ENCODE measurements at regions not wholly inside any gene's neighbourhood (a gene's known extent, or its start where the extent isn't known, plus 50 kb on each side); places are given as distances from the start of the nearest gene placed in this dataset.

DNA sequence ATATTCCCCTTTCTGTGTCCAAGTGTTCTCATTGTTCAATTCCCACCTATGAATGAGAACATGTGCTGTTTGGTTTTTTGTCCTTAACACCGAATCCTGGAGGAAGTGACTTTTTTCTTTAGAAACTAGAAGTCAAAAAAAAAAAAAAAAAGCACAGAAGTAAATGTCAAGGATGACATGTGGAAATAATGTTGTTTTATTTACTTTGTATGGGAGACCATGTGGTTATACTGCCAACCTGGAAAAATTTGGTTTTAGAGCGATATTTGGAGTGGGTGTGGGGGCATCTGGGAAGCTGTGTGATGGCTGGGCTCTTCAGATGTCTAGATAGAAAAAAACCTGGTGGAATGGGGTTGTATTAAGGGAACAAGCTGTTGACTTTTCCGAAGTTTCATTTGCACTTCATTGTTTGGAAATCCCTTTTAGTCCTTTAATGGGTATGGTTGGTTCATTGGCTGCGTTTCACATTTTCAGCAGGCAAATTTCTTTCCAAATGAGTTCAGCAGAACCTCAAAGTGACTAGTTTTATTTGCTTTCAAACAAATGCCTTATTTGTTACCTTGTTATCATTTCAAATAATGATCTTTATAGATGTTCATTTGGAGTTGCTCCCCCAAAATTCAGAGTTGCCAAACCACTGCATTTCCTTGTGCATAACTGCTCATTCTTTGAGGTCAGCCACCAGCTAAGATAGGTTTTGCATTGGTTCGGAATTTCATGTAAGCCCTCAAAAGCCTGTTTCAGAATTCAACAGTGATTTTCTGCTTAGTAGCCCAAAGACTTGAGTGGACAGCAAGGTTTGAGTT lies 508.2 kb downstream of the METTL15 start:
- DNase-seq (ENCODE audit: low spot score), result no peak

DNA sequence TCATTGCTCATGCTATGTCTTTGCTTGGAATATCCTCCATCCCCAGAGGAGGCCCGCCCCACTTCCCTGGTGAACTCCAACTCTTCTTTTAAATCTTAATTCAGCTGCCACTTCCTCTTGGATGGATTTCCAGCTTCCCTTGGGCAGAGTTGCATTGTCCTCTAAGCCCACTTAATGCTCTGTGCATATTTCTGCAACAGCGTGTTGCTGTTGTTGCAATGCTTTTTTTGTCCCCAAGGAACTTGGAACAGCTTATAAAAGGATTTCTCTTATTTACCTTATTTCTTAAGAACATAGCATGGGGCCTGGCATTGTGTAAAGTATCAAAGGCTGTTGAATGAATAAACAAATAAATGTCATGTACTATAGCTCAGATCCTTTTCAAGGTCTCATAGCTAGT lies 507.4 kb downstream of the METTL15 start:
- no peak for DNase-seq (ENCODE audit: low spot score)

DNA sequence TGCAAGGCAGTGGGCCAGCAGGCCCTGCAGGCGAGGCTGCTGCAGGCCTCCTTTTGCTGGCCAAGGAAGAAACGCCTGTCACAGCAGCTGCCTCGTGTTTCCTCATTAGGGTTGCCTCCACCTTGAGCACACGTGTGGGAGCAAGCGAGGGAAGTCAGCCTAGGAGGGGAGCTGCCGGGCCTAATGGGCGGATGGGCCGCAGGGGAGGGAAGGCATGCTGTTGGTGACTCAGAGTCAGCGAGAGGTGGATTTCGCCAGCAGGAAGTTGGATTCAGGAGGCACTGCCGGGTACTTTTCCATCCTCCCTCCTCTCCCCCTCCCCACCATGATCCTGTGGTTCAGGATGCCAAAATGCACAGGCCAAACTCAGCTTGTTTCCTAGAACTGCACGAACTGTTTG lies 498.7 kb downstream of the METTL15 start:
- no peak for DNase-seq (ENCODE audit: low spot score)

DNA sequence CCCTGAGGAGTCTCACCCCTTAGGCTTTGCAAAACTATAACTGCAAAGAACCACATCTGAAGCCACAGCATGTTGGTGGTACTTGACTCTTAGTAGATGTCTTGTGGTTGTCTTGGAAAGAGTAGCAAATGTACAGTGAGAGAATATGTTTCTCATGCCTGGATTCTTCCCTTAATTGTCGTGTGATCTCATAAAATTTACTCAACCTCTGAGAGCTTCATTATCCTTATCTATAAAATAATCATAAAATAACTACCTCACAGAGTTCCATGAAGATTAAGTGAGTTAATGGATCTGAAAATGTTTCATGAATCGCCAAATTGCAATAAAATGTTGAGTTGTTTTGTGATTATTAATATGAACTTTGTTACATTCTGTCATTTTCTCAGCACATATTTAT lies 491.5 kb downstream of the METTL15 start:
- no peak for DNase-seq (ENCODE audit: low spot score)

DNA sequence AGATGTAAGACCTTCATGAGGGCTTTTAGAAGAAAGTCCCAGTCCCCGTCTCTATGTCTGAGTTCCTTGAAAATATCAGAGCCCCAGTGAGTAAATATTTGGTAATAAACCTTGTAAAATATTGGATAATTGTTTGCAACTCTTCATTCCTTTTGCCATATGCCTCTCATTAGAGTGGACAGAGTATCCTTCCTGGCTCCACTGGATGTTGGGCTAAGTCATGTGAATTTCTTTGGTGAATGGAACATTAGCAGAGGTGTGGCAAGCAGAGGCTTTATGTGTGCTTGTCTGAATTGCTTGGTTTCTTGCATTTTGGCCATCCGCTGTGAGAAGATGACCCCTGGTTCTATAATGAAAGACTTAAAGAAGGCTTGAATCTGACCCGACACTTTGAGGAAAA lies 490.3 kb downstream of the METTL15 start:
- no peak for DNase-seq (ENCODE audit: low spot score)

DNA sequence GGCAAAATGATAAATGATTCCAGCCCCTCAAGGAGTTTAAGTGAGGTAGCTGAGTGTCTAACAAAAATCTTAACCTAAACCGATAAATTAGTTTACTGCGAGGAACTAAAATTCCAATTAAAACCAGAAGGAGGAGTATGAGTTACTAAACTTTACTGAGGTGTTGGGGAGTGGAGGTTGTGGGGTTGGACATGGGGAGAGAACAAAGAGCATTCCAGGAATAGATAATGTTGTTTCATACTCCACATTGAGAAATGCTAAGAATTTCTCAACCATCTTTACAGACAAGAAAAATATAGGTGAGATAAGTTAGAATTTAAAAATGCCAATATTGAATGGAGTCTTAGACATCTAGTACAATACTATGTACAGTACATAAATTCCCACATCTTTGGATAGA lies 488.6 kb downstream of the METTL15 start:
- no peak for DNase-seq (ENCODE audit: low spot score)

DNA sequence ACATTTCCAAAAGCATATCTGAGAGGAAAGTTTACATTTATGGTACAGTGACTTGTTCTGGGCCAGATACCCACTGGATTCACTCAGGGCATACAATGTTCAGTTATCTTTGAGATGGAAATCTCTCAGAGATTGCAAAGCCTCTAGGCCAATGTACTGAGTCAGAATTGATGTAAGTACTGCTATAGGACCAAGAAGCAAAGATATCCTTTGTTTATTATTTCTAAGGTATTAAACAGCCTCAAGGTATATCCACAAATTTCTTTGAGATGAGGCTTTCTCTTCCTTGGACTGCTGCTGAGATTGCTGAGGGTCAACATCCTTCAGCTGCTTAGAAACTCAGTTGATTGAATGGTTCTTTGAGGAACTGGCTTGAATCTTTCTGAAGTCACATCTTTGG lies 484.0 kb downstream of the METTL15 start:
- DNase-seq (ENCODE audit: low spot score), result no peak

DNA sequence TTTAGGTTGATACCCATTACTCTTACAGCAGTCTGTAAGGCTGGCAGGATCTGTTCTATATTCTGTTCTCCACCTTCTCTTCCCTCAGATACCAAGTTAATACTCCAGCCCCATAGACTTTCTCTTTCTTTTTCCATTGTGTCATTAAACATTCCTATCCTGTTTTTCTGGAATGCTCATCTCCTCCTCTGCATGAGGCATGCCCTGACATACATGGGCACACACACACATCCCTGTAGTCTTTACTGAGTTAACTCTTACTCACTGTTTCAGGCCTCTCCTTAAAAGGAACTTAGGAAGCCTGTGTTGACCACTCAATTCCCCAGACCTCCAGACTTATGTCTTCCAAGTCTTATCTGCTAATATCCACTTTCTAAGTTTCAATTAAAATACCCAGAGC lies 476.8 kb downstream of the METTL15 start:
- DNase-seq (ENCODE audit: low spot score), result peak; percentile 19

DNA sequence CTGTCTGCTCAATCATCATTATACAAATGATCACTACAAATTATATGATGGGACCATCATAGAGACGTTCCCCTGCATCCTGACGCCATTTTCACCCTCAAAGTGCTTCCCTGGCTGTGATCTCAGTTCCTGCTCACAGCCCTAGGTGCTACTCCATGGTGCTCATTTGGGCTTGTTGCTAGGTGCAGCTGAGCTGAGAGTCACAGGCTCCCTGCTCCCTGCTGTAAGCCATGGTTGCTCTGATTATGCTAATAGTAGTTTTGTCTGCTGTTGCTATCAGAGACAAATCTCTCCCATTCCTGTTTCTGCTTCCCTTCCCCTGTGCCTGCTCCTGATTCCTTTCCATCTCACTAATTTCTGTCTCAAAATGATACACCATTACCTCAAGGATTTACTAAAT lies 474.3 kb downstream of the METTL15 start:
- DNase-seq (ENCODE audit: low spot score), result no peak

DNA sequence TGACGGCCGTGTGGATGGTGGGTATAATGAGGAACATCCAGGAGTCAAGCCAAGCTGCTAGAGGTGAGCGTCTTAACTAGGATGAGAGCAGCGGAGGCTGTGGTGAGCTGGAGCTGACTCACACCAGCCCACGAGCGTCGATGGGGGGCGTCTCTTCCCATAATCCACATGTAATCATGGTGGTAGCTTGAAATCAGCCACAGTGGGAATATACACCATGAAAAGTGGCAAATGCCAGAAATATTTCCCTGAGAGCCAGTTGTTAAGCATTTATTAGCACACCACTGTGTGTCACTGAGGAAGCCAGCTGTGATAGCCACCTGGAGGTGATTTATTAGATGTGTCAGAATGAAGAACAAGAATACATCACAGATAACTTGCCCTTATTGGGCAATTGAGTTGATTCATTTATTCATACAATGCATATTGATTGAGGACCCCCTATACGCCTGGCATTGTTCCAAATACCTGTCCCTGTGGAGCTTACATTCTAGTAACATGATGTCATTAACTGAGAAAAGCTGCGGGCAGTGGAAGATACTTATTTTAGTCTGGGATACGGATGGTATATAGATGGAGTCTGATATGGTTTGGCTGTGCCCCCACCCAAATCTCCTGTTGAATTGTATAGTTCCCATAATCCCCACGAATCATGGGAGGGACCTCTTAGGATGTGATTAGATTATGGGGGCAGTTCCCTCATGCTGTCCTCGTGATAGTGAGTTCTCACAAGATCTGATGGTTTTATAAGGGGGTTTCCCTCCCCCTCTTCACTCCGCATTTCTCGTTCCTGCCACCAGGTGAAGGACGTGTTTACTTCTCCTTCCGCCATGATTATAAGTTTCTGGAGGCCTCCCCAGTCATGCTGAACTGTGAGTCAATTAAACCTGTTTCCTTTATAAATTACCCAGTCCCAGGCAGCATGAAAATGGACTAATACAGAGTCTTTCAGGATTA lies 473.4 kb downstream of the METTL15 start:
- DNase-seq (ENCODE audit: low spot score), result no peak

DNA sequence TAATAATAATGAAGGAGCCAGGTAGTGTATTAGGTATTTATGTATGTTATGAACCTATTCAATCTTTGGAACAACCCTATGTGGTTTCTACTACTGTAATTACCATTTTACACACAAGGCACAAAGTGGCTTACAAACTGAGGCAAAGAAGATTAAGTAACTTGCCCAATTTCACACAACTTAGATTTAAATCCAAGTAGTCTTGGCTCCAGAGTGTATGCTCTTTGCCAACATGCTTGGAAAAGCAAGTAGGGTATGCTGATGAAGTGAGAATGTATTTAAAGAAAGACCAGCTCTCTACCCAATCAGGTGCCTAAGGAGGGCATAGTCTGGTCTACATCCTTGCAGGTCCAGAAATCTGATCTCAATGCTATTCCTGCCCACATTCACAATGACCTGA lies 463.2 kb downstream of the METTL15 start:
- DNase-seq (ENCODE audit: low spot score), result no peak

DNA sequence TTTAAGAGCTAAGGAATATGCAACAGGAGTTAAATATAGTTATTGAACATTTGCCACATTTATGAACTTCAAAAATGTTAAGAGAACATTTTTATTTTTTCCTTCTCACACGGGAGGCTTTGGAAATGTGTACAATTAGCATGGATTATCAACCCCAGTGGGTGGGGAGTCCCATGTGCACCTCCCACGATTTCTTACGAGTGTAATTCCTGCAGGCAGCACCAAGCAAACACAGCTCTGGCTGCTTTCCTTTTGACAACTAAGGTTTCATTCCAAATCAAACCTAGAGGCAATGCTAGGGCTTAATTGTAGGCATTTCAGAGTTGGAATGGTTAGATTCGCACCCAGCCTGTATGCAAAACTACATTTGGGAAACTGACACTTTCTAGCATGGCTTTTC lies 460.9 kb downstream of the METTL15 start:
- no peak for DNase-seq (ENCODE audit: low spot score)

DNA sequence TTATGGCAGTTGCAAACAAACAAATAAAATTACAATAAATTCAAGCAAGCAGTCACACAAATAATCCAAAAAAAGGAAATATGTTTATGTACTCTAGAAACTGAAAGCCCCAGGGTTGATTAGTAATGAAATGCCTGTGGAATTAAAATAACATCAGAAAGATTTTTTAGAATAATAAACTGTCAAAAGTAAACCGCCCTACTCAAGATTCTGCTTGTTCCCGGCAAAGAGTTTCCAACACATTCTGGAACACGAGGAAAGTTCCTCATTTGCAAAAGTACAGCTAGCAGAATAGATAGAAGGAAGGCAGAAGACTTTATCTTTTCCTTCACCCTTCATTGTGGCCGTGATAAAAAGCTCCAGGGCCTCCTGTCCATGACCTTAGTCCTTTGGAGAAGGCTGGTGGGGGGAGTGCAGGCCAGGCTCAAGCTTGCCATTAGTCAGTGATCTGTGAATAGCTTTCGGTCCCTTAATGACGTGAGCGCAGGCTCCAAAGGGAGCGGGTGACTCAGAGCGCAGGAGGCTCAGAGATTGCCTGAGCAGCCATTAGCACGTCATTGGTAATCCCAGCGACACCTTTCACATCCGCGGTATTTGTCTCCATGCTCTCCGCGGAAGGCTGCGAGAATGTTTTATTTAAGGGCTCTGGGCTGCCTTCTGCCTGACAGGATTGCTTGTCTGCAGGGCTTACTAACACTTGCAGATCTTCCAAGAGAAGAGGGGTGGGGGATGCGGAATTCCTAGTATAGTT lies 458.3 kb downstream of the METTL15 start:
- peak; percentile 91 for DNase-seq (ENCODE audit: low spot score)

DNA sequence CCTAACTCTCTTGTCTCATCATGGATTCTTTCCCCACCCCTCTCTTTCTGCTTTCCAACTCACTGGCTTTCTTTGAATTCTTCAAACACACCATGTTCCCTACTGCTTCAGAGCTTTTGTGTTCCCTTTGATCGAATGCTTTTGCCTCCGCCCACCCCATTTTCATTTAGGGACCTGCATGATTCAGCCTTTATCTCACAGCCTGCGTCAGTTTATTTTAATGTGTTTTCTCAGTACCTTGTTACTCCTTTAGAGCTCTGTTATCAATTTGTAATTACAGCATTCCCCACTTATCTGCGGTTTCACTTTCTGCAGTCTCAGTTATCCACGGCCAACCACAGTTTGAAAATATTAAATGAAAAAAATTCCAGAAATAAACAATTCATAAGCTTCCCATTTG lies 451.3 kb downstream of the METTL15 start:
- no peak for DNase-seq (ENCODE audit: low spot score)

DNA sequence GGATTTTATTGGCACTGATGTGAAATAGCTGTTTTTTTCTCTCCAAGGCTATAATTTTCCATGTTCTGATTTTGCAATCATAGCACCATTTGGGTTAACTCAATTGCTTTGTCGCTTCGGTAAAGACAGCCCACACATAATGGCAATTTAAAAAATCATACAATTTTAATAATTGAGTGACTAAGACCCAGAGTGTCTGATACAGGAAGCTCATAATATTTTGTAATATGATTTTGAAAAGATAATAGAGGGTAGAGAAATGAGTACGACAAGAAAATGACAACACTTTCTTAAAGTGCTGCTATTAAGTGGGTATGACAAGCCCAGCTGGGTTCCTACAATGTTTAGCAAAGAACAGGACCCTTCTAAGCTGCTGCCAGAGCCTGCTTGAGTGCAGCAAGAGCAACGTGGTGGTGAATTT lies 439.1 kb downstream of the METTL15 start:
- DNase-seq (ENCODE audit: low spot score), result no peak

DNA sequence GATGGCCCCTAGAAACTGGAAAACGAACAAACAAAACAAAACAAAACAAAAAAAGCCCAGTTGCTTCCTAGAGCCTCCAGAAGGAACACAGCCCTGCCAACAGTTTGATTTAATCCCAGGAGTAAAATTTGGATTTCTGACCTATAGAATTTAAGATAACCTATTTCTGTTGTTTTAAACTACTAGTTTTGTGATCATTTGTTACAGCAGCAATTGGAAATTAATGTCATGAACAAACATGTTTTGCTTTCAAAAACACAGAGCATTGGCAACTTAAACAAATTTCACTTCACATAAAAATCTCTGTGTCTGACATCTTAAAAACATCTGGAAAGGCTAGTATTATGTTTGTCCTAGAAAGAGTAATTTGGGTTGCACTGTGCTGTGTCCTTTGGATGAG lies 437.3 kb downstream of the METTL15 start:
- no peak for DNase-seq (ENCODE audit: low spot score)

DNA sequence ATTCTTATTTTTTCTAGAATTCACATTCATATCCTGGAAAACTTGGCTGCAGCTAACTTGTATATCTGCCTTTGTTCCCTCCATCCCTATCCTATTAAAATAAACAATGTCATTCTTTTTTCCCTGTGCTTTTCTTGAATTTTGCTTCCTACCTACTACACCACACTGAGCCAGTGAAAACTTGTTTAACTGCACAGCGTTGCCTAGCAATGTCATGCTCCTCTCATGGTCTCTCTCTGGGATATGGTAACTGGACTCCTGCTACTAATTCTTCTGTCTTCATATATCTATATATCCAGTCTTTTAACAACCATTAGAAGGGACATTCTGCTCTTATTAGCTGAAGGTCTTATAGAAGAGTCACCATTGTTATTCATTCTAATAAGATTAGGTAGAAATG lies 434.4 kb downstream of the METTL15 start:
- no peak for DNase-seq (ENCODE audit: low spot score)

DNA sequence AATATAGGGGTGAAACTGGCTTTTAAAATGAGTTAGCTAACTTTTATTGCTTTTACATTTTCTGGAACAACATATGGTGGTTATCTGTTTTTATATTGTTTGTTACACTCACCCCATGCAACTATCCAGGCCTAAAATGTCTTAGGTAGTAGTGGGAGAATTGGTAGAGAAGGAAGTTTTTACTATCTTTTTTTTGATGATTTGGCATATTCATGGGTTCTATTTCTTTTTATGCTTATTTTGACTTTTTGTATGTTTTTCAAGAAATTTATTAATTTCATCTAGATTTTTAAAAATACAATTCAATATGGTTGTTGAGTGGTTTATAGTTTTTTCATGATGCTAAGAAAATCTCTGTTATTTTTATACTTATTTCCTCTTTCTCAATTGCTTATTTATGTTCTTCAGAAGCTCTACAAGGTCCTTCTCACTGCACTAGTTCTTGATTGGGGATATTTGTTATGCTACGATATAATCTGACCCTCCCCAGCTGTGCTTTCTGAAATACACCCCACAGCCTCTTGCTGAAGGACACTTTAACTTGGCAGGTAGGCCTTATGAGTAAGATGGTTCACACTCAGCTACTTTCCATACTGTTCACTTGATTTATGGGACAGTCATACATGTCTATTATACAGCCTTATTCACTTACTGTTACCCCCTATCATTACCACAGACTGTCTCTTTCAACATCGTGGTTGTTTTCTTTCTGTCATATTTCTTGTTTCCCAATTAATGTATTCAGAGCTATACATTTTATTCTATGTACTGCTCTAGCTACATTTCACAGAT lies 431.2 kb downstream of the METTL15 start:
- no peak for DNase-seq (ENCODE audit: low spot score)

DNA sequence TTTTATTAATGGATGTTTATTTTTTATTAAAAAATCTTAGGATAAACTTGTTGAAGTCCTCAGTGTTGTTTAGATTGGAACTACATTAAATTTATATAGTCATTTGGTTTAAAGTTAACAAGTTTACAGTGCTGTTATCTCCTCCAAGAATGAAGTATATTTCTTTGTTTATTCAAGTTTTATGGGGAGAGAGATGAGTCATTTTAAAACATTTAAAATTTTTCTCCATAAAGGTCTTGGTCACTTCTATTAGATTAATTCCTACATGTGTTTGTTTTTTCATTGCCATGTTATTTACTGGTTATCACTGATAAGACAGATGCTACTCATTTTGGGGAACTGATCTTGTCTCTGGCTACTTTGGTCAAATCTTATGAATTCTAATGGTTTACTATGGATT lies 429.6 kb downstream of the METTL15 start:
- DNase-seq (ENCODE audit: low spot score), result no peak

DNA sequence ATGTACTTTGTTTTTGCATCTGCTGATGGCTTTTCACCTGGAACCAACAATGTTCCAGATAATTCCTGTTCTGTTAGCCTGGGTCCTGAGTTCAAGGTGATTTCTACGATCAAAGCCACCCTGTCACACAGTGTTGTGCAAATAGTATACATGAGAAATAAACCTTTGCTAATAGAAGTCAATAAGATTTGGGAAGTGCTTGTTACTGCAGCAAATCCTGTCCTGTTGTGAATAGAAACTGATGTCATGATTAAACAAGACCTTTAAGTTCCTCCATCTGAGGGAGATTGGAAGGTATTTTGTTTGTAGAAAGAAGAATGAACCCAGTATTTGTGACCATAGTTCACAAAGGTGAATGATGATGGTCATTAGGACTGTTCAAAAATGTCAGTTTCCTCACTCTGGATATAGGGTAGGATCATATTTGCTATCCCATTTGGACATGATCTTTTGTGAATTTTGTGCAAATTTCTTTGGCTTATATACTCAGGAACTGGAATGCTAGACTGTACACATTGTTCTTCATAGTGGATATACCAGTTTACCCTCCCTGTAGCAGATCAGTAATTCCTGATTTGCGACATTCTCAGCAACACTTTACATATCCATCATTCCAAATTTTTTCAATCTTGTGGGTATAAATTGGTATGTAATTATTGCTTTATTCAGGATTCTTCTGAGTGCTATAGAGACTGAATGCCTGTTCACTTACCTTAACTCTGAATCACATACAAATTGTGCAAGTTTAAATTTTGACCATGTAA lies 428.5 kb downstream of the METTL15 start:
- no peak for DNase-seq (ENCODE audit: low spot score)

DNA sequence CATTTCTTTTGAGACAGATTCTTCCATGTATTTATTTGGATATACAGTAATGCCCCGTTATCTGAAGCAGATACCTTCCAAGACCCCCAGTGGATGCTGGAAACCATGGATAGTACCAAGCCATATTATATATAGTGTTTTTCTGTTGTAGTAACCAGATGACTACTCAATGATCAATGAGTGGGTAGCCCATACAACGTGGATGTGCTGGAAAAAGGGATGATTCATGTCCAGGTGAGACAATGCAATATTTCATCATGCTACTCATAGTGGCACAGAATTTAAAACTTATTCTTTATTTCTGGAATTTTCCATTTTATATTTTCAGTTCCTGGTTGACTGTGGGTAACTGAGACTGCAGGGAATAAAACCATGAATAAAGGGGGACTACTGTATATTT lies 427.5 kb downstream of the METTL15 start:
- DNase-seq (ENCODE audit: low spot score), result no peak

Measured in AG08396 (cell line).